Tibial nerve (tissue), 4 donors: ENCODE measurements at regions not wholly inside any gene's neighbourhood (a gene's known extent, or its start where the extent isn't known, plus 50 kb on each side); places are given as distances from the start of the nearest gene placed in this dataset. TPM values are rescaled to one million over a fixed set of nuclear protein-coding genes. Genes with fewer than 3 reads are reported as not detected.

ENCODE experiments used
- DNase-seq, 2 donors: peaks; one replicate each; pipeline ENCODE4 v3.0.0-alpha.2; 2019; ENCODE audit warnings: low spot score in 2 of 2
- H3K27ac ChIP-seq, 4 donors: fragments of 200-600 bp; sonication (generic) in 3 of 4; one replicate each; pipeline ENCODE4 v1.5.1; 2017 to 2019; ENCODE audit warnings: mild to moderate bottlenecking in 1 of 4
- H3K27me3 ChIP-seq, 2 donors: fragments of 200-600 bp; sonication (generic) in 1 of 2; one replicate each; pipeline versions ENCODE4 v1.5.1 to v1.6.0; 2017 to 2019
- H3K36me3 ChIP-seq, 3 donors: fragments of 200-600 bp; sonication (generic); one replicate each; pipeline ENCODE4 v1.5.1; 2018 to 2019
- H3K4me1 ChIP-seq, 4 donors: fragments of 200-600 bp; sonication (generic) in 3 of 4; one replicate each; pipeline ENCODE4 v1.5.1; 2017 to 2019
- H3K4me3 ChIP-seq, 4 donors: fragments of 200-600 bp; sonication (generic) in 3 of 4; one replicate each; pipeline ENCODE4 v1.5.1; 2017 to 2019; ENCODE audit warnings: mild to moderate bottlenecking in 1 of 4, moderate library complexity in 1 of 4
- H3K9me3 ChIP-seq, 4 donors: fragments of 200-600 bp; sonication (generic) in 3 of 4; one replicate each; pipeline ENCODE4 v1.5.1; 2017 to 2019
- EP300 ChIP-seq, 2 donors: sonication (generic); formaldehyde crosslinking; IDR thresholded peaks; one replicate each; pipeline ENCODE4 v1.6.1; 2017; ENCODE audit warnings: antibody characterized with exemption in 2 of 2, mild to moderate bottlenecking in 1 of 2
- POLR2A ChIP-seq, 2 donors: fragments of 450-650 bp; IDR thresholded peaks; one replicate each; pipeline ENCODE4 v1.6.1; 2017; ENCODE audit warnings: antibody characterized with exemption in 2 of 2, mild to moderate bottlenecking in 2 of 2, moderate library complexity in 2 of 2
- WGBS, 2 donors: methylation state at CpG; one replicate each; pipeline ENCODE4 v1.1.5; 2018; 5-methylcytosine and 5-hydroxymethylcytosine counted together
- small RNA-seq: library from RNA; depleted of rRNA; stranded (forward); fragments of <200 nt; gene quantifications from one replicate; pipeline ENCODE3, GENCODE V24; 2016
- TF ChIP-seq, protein P1 (sequence below), 5 experiments: fragments of 200-600 bp in 3 of 5; fragments of 450-650 bp in 2 of 5; sonication (generic) in 3 of 5; IDR thresholded peaks; one replicate each; pipeline ENCODE4 v1.5.1; 2016 to 2019; ENCODE audit warnings: antibody characterized with exemption in 5 of 5, mild to moderate bottlenecking in 3 of 5, moderate library complexity in 2 of 5

DNA sequence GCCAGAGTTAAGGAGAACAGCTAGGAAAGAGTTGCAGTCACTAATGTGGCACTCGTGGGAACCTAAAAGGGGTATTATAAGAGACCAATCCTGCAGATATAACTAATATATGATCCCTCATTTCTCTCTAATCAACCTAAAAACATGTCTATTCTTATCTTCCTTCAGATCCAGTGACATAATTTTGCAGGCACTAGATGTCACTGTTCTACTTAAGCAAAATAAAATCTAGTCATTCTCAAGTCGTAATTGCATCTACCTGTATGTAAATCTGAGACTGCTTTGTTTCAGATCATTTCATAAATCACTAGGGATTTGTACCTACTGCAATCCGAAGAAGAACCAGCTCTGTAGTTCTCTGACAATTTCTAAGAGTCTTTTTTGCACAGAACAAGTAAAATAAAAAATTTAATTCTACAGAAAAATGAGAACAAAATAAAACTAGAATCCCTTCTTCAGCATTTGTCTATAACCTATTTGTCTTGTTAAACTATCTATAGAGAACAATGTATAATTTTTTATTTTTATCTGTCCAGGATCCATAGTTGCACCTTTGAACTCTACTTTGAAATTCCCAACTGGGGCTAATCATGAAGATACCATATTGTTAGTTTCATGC, 56.5 kb upstream of the ERBB4 start:
- WGBS, 2 donors = 50% methylated on average over 3 of the region's 3 CpGs
- H3K4me1 ChIP-seq = no peaks in the 10 kb centered on the region
- TF ChIP-seq POLR2A (IDR thresholded peaks at IDR 0.05) (no peak), EP300 (IDR thresholded peaks at IDR 0.05) (no peak)
- TF ChIP-seq, protein P1, sequence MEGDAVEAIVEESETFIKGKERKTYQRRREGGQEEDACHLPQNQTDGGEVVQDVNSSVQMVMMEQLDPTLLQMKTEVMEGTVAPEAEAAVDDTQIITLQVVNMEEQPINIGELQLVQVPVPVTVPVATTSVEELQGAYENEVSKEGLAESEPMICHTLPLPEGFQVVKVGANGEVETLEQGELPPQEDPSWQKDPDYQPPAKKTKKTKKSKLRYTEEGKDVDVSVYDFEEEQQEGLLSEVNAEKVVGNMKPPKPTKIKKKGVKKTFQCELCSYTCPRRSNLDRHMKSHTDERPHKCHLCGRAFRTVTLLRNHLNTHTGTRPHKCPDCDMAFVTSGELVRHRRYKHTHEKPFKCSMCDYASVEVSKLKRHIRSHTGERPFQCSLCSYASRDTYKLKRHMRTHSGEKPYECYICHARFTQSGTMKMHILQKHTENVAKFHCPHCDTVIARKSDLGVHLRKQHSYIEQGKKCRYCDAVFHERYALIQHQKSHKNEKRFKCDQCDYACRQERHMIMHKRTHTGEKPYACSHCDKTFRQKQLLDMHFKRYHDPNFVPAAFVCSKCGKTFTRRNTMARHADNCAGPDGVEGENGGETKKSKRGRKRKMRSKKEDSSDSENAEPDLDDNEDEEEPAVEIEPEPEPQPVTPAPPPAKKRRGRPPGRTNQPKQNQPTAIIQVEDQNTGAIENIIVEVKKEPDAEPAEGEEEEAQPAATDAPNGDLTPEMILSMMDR (IDR thresholded peaks at IDR 0.05) = no peak
- no peaks in the 10 kb centered on the region for H3K27me3 ChIP-seq
- no peak for DNase-seq
- H3K36me3 ChIP-seq = no peaks in the 10 kb centered on the region
- no peak overlapping the region for H3K4me3 ChIP-seq
- no peaks in the 10 kb centered on the region for H3K9me3 ChIP-seq
- no peak overlapping the region for H3K27ac ChIP-seq

DNA sequence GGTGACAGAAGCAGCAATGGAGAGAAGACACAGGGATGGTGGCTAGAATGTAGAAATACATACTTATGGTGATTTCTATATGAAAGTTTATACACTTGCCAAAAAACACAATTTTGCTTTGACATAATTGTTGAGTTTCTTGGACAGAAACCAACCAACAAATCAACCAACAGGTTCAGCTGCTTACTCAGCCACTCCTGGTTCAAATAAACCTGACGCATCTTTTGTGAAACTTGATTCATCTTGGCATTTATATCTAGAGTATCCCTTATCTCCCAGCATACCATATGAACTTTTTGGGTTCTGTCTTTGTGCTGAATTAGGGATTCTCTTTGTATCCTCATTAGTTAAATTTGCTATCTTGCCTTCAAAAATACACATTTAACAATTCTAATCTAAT, 54.1 kb upstream of the ERBB4 start:
- TF ChIP-seq EP300 (IDR thresholded peaks at IDR 0.05) (no peak), POLR2A (IDR thresholded peaks at IDR 0.05) (no peak)
- TF ChIP-seq, protein P1 (IDR thresholded peaks at IDR 0.05) = no peak
- WGBS, 2 donors = 81 to 92% methylated on average over 1 of the region's 1 CpG
- H3K27ac ChIP-seq = no peak overlapping the region
- no peaks in the 10 kb centered on the region for H3K27me3 ChIP-seq
- no peak overlapping the region for H3K4me3 ChIP-seq
- no peak for DNase-seq
- no peaks in the 10 kb centered on the region for H3K9me3 ChIP-seq
- no peaks in the 10 kb centered on the region for H3K4me1 ChIP-seq
- no peaks in the 10 kb centered on the region for H3K36me3 ChIP-seq

Small RNAs in the stretch of these regions (small RNA-seq; reads per million reads assigned to genes)
- gene MIR4776-1 = not detected
